ENCODE measurements at regions not wholly inside any gene's neighbourhood (a gene's known extent, or its start where the extent isn't known, plus 50 kb on each side); places are given as distances from the start of the nearest gene placed in this dataset.
"Not testable (repeated sequence)": the region's sequence is repeated elsewhere in the genome, so short reads cannot be mapped to it uniquely, and the experiment has no call there.

DNA sequence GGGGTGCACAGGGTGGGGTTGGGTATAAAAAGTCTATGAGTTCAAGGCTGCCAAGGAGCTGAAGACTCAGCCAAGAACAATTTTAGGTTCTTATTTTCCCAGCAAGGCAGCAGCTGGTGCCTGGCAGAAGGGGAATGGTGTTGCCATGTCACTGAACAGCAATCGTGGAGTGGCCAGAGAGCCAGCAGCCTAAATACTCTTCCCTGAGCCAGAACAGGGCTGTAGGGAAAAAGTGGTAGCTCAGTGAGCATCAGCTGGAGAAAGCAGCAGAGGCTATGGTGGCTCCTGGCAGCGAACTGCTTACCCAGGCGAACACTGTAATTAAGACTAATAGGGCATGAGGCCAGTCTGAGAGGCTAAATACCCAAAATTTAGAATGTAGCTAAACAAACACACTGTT lies 334.9 kb downstream of the RMST start:
- DNase-seq (ENCODE audit: low spot score): no peak

DNA sequence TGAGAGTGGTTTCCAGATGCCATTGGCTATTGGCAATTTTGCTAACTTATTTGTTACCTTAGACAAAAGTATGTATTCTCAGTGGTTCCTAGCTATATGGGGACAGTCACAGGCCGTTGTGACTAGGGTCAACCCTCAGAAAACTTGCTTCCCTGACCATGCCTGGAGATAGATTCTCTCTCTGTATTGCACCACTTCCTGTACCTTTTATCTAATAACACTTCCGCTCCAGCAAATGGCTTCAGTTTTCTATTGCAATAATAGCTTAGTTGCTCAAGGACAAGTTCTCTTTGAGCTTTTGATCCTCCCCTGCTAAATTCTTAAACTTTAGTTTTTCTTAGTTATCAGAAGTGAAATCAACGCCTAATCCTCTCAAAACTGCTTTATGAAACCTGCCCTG lies 338.0 kb downstream of the RMST start:
- DNase-seq (ENCODE audit: low spot score): no peak

GRCh38 chr12:97801471-97802059 lies 339.0 kb downstream of the RMST start:
- DNase-seq (ENCODE audit: low spot score): no peak

DNA sequence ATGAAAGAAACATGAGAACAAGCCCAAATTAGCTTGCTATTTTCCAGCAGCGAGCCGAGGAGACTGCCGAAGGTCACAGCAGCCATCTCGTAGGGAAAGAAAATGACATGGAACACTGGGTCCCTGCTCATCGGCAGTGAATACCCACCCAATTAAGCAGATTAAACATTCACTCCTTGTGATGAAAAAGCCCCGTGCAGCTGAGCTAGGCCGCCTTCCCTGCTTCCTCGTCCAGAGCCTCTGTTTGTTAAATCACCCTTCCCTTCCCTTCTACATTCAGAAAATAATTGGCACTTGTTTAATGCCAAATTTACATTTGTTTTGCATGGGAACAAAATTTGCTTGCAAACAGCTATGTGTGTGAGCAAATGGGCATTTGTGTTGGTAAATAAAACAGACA lies 342.5 kb downstream of the RMST start:
- no peak for DNase-seq (ENCODE audit: low spot score)

DNA sequence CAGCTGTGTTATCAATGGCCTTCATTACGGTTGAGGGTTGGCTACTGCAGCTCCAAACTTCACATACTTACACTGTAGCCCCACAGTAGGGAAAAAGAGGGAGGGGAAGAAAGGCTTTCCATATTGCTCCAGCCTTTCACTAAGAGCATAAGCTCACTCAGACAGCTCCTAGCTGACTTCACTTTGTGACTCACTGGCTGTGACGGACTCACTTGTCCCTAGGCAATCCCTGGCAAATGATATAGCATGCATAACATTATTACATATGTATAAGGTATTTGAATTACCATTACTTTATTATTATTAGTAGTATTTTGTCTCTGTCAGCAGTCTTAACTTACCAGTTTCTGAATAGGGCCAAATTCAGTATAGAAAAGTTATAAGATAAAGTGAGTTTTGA lies 350.7 kb downstream of the RMST start:
- no peak for DNase-seq (ENCODE audit: low spot score)

GRCh38 chr12:97821806-97822205 lies 359.2 kb downstream of the RMST start:
- no peak for DNase-seq (ENCODE audit: low spot score)

DNA sequence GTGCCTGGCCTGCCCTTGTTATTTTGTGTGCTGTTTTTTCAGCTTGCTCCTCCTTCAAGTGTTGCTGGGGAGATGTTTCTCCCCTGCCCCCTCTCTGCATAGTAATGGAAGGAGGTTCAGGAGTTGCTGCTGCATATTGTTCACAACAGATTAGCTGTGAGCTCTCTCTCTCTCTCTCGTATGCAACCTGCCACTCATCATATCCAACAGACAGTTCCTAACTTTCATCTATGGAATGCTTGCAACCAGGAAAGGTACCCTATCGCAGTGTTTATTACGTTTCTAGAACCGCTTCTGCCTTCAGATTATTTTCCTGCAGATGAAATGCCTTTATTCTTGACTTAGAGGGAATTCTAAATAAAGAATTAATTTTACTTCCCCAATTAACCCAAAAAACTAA lies 372.9 kb downstream of the RMST start:
- no peak for DNase-seq (ENCODE audit: low spot score)

GRCh38 chr12:97837401-97837800 lies 374.8 kb downstream of the RMST start:
- peak; percentile 33 for DNase-seq (ENCODE audit: low spot score)

GRCh38 chr12:97848051-97848450 lies 385.4 kb downstream of the RMST start:
- DNase-seq (ENCODE audit: low spot score): no peak

DNA sequence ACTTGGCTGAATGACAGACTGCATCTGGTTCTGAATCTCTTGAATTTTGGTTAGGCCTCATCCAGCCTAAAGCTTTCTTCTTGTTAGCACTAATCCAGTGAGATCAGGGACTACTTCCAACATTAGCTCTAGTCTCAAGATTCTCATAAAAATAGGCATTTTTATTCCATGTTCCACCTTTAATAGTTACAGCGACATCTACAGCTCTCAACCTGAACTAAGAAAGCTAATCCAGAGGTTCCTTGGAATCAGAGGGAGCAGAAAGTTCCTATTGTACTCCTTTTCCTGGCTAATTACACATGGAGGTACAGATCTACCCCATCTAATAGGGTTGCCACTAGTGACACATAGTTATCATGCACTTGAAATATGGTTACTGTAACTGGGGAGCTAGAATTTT lies 391.9 kb downstream of the RMST start:
- no peak for DNase-seq (ENCODE audit: low spot score)

- no peak for DNase-seq (ENCODE audit: low spot score)
Observed at GRCh38 chr12:97862072-97862471, 399.5 kb downstream of the RMST start.

- no peak for DNase-seq (ENCODE audit: low spot score)
Observed at GRCh38 chr12:97875064-97875463, 412.5 kb downstream of the RMST start.

DNA sequence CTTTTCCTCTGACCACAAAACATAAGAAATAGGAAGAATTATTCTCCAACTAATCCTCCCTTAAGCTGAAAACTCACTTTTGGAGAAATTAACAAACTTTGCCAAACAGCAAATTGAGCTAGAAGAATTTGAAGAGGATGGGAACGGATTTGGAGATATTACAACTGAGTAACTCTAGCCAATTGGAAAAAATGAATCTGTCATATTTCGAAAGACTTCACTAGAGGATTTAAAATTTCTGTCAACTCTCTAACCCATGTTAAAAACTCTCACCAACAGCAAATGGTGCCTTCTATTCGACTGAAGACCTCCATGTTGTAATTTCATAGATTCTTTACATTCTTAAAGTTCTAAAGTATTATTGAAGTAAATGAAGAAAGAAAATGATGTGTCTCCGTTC lies 414.2 kb downstream of the RMST start:
- no peak for DNase-seq (ENCODE audit: low spot score)

DNA sequence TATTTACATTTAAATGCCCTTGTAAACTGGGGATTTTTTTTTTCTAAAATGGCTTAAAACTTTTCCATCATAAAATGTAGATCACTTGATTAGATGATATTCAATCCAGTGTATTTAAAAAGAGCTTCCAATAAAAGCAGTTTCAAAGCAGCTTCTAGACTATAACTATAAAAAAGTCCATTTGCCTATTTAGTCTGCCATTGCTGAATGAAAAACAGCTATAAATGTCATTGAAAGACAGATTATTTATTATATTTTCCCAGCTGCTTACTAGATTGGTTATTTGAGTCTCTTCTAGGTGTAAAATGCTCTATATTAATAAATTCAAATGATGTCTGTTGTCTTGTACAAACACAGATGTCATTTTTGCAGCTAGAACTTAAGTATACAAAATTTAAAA lies 414.8 kb downstream of the RMST start:
- no peak for DNase-seq (ENCODE audit: low spot score)

GRCh38 chr12:97886511-97887176 lies 424.0 kb downstream of the RMST start:
- no peak for DNase-seq (ENCODE audit: low spot score)

DNA sequence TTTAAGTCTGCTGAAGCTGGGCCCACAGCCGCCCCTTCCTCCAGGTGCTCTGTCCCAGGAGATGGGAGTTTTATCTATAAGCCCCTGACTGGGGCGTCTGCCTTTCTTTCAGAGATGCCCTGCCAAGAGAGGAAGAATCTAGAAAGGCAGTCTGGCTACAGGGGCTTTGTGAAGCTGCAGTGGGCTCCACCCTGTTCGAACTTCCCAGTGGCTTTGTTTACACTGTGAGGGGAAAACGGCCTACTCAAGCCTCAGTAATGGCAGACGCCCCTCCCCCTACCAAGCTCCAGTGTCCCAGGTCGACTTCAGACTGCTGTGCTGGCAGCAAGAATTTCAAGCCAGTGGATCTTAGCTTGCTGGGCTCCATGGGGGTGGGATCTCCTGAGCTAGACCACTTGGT lies 435.3 kb downstream of the RMST start:
- DNase-seq (ENCODE audit: low spot score): not testable (repeated sequence)

- DNase-seq (ENCODE audit: low spot score): no peak
Observed at GRCh38 chr12:97899529-97899928, 436.9 kb downstream of the RMST start.

DNA sequence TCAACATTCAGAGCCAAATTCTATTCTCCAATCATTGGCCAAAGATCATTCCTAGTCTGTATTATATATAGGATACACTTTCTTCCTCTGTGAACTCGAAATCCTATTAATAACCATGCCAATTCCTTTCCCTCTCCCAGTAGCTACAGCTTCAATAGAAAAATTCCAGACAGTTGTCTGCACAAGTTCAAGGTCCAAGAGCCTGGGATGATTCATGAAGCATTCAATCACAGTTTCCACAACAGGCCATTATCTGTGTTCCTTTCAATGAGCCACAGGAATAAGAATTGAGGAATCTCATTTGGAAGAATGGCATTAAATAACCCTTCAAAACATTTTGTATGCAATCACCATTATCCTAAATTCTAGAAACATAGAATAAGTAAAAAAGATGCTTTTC lies 437.4 kb downstream of the RMST start:
- DNase-seq (ENCODE audit: low spot score): no peak

- DNase-seq (ENCODE audit: low spot score): no peak
Observed at GRCh38 chr12:97903356-97903755, 440.8 kb downstream of the RMST start.

GRCh38 chr12:97907504-97907903 lies 444.9 kb downstream of the RMST start:
- no peak for DNase-seq (ENCODE audit: low spot score)

- DNase-seq (ENCODE audit: low spot score): no peak
Observed at GRCh38 chr12:97910559-97910958, 448.0 kb downstream of the RMST start.

DNA sequence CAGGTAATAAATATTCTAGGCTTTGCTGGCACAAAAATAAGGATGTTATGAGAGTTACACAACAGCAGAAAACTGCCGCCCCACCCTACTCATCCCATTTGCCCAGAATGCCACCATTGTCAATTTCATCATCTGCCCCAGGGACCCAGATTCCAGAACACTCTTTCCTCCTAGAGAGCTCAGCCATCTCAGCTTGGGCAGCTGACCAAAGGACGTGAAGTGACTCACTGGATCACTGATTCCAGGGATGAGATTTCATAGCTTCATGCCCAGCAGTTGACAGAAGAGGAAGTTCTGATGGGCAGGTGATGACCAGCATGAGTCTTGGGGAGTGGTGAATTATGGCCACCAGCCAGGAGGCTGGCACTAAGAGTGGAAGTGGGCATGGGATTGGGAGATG lies 450.3 kb downstream of the RMST start:
- peak; percentile 30 for DNase-seq (ENCODE audit: low spot score)

- peak; percentile 77 for DNase-seq (ENCODE audit: low spot score)
Observed at GRCh38 chr12:97921979-97922722, 459.5 kb downstream of the RMST start.
